ENCODE measurements at regions not wholly inside any gene's neighbourhood (a gene's known extent, or its start where the extent isn't known, plus 50 kb on each side); places are given as distances from the start of the nearest gene placed in this dataset.
"Not testable (repeated sequence)": the region's sequence is repeated elsewhere in the genome, so short reads cannot be mapped to it uniquely, and the experiment has no call there.

GRCh38 chr18:39241534-39241933, 1675.9 kb upstream of the CELF4 start:
- H3K4me3 ChIP-seq (ENCODE audit: low read depth, low read length): no peak overlapping the region

- no peak overlapping the region for H3K4me3 ChIP-seq (ENCODE audit: low read depth, low read length)
Measured at GRCh38 chr18:39238981-39239660, 1673.5 kb upstream of the CELF4 start.

DNA sequence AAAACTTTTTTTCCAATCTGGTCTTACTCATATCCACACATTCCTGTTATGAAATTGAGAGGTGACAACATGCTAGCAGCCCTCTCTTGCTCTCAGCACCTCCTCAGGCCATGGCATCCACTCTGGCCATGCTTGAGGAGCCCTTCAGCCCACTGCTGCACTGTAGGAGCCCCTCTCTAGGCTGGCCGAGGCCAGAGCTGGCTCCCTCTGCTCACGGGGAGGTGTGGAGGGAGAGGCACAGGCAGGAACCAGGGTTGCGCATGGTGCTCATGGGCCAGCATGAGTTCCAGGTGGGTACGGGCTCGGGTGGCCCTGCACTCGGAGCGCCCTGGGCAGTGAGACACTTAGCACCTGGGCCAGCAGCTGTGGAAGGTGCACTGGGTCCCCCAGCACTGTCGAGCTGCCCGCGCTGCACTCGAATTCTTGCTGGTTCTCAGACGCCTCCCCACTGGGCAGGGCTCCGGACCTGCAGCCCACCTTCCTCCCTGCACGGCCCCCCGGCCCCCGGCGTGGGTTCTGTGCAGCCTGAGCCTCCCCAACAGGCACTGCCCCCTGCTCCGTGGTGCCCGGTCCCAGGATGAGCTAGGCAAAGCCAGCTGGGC, 1669.6 kb upstream of the CELF4 start:
- H3K4me3 ChIP-seq (ENCODE audit: low read depth, low read length): no peak overlapping the region

GRCh38 chr18:39232937-39233336, 1667.3 kb upstream of the CELF4 start:
- H3K4me3 ChIP-seq (ENCODE audit: low read depth, low read length): no peak overlapping the region

GRCh38 chr18:39232490-39232889, 1666.9 kb upstream of the CELF4 start:
- no peak overlapping the region for H3K4me3 ChIP-seq (ENCODE audit: low read depth, low read length)

- no peak overlapping the region for H3K4me3 ChIP-seq (ENCODE audit: low read depth, low read length)
Measured at GRCh38 chr18:39230086-39230803, 1664.6 kb upstream of the CELF4 start.

DNA sequence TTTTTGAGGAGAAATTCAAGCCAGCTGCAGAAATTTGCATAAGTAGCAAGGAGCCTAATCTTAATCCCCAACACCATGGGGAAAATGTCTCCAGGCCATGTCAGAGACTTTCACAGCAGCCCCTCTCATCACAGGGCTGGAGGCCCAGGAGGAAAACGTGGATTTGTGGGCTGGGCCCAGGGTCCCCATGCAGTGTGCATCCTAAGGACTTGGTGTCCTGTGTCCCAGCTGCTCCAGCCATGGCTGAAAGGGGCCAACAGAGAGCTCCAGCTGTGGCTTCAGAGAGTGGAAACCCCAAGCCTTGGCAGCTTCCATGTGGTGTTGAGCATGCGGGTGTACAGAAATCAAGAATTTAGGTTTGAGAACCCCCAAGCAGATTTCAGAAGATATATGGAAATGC, 1662.2 kb upstream of the CELF4 start:
- not testable (repeated sequence) for H3K4me3 ChIP-seq (ENCODE audit: low read depth, low read length)

DNA sequence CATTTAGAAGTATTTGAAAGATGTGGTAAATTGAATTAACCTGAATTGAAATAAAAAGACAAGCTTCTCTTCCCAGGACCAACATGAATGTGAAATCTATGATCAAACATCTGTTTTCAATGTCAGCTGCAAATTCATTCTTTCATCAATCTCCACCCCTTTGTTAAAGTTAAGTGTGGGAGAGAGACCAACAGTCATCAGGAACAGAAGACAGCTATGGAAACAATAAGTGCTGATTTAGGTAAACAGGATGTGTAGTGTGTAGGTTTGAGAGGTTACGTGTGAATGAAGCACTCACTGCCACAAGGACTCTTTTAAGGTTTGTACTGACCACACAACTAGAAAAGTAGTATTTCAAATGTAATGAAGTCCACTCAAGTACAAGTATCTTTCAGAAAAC, 1659.8 kb upstream of the CELF4 start:
- no peak overlapping the region for H3K4me3 ChIP-seq (ENCODE audit: low read depth, low read length)

- H3K4me3 ChIP-seq (ENCODE audit: low read depth, low read length): no peak overlapping the region
Measured at GRCh38 chr18:39223283-39223682, 1657.7 kb upstream of the CELF4 start.

GRCh38 chr18:39215920-39216319, 1650.3 kb upstream of the CELF4 start:
- H3K4me3 ChIP-seq (ENCODE audit: low read depth, low read length): no peak overlapping the region

- H3K4me3 ChIP-seq (ENCODE audit: low read depth, low read length): no peak overlapping the region
Measured at GRCh38 chr18:39211461-39211860, 1645.9 kb upstream of the CELF4 start.

- no peak overlapping the region for H3K4me3 ChIP-seq (ENCODE audit: low read depth, low read length)
Measured at GRCh38 chr18:39209173-39209572, 1643.6 kb upstream of the CELF4 start.

DNA sequence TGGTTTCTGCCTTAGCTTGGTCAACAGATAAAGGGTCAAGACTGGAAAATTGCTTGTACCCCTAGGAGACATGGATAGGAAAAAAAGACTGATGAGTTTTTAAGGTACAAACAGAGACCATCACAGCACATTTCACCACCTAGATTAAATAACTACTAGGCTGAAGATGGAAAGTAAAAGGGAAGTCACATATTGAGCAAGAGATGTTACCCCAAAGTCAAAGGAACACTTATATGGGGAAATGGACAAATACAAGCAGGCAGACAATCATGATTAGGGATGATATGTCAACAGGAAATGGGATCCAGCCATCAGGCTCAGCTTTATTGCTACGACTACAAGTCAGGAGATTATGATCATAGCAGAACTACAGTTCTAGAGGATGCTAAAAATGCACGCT, 1643.1 kb upstream of the CELF4 start:
- no peak overlapping the region for H3K4me3 ChIP-seq (ENCODE audit: low read depth, low read length)

- H3K4me3 ChIP-seq (ENCODE audit: low read depth, low read length): no peak overlapping the region
Measured at GRCh38 chr18:39208190-39208589, 1642.6 kb upstream of the CELF4 start.

GRCh38 chr18:39206398-39207103, 1641.0 kb upstream of the CELF4 start:
- not testable (repeated sequence) for H3K4me3 ChIP-seq (ENCODE audit: low read depth, low read length)

- H3K4me3 ChIP-seq (ENCODE audit: low read depth, low read length): no peak overlapping the region
Measured at GRCh38 chr18:39205565-39206195, 1640.1 kb upstream of the CELF4 start.

DNA sequence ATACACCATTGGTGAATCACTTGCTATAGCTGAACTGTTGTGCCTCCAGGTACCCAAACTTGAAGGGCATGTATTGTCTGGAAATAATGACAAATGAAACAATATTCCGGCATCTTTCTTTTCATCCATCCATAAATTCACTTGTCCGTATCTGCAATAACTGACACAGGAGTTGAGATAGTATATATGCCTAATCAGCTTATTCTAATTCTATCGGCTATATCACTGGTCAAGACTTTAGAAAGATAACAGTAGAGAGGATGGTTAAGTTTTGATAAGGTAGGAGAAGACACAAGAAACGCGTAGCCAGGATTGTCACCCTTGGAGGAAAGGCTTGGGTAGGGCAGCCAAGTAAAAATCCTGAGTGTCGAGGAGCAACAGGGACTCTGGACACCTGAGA, 1634.6 kb upstream of the CELF4 start:
- no peak overlapping the region for H3K4me3 ChIP-seq (ENCODE audit: low read depth, low read length)

GRCh38 chr18:39199231-39199855, 1633.7 kb upstream of the CELF4 start:
- no peak overlapping the region for H3K4me3 ChIP-seq (ENCODE audit: low read depth, low read length)

DNA sequence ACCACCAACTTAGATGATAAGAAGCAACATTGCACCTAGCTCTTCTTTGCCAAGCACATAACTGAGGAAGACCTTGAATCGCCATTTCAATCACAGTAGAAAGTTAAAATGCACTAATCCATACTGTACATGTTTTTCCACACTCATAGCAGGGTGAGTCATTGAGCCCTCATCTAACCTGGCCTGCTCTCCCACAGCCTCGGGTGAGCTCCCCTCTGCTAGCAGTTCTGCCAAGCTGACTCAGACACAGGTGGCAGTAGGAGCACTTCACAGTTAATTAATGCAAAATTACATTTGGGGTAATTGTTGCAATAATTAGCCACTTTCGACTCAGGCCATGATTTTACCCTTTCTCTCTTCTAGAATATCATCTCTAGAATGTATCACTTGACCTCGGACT, 1632.8 kb upstream of the CELF4 start:
- H3K4me3 ChIP-seq (ENCODE audit: low read depth, low read length): no peak overlapping the region

GRCh38 chr18:39191931-39192330, 1626.3 kb upstream of the CELF4 start:
- no peak overlapping the region for H3K4me3 ChIP-seq (ENCODE audit: low read depth, low read length)

DNA sequence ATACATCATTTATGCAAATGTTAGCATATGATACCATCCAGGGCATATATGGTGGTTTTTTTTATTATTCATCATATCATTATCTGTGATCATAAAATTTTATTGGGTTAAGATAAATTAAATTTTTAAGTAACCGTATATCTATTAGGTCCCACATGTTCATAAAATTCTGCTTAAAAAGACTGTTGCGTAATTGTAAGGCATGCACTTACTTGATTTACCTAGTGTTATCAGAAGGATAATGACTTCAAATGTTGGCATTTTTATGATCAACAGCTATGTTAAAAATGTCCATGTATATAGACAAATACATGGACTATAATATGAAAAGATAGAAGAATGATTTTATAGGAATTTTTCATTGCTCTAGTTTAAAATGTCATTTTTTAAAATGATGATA, 1625.5 kb upstream of the CELF4 start:
- H3K4me3 ChIP-seq (ENCODE audit: low read depth, low read length): no peak overlapping the region
